OCI-LY1 (cell line): ENCODE measurements at regions not wholly inside any gene's neighbourhood (a gene's known extent, or its start where the extent isn't known, plus 50 kb on each side); places are given as distances from the start of the nearest gene placed in this dataset.

Experiments used
- EZH2 ChIP-seq: fragments of 200-600 bp; sonication (generic), shearing (Covaris generic); IDR thresholded peaks from 2 replicates; pipeline ENCODE4 v1.8.0; 2017; ENCODE audit warnings: borderline replicate concordance, mixed run types, mild to moderate bottlenecking, antibody characterized with exemption, low read length, moderate library complexity, mixed read lengths
- TF ChIP-seq, protein P1 (sequence below): fragments of 200-600 bp; sonication (generic), shearing (Covaris generic); IDR thresholded peaks from 2 replicates; pipeline ENCODE4 v1.5.1; 2017; ENCODE audit warnings: mild to moderate bottlenecking, antibody characterized with exemption, low read length, moderate library complexity, mixed read lengths

- TF ChIP-seq, protein P1, sequence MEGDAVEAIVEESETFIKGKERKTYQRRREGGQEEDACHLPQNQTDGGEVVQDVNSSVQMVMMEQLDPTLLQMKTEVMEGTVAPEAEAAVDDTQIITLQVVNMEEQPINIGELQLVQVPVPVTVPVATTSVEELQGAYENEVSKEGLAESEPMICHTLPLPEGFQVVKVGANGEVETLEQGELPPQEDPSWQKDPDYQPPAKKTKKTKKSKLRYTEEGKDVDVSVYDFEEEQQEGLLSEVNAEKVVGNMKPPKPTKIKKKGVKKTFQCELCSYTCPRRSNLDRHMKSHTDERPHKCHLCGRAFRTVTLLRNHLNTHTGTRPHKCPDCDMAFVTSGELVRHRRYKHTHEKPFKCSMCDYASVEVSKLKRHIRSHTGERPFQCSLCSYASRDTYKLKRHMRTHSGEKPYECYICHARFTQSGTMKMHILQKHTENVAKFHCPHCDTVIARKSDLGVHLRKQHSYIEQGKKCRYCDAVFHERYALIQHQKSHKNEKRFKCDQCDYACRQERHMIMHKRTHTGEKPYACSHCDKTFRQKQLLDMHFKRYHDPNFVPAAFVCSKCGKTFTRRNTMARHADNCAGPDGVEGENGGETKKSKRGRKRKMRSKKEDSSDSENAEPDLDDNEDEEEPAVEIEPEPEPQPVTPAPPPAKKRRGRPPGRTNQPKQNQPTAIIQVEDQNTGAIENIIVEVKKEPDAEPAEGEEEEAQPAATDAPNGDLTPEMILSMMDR, result no peak
- no peak for TF ChIP-seq EZH2
These were observed 495.8 kb downstream of the METTL4 start for GRCh38 chr18:2075499-2075898.
